VCaP (cell line): ENCODE measurements at regions not wholly inside any gene's neighbourhood (a gene's known extent, or its start where the extent isn't known, plus 50 kb on each side); places are given as distances from the start of the nearest gene placed in this dataset.

Source experiments
- H3K27ac ChIP-seq: fragments of 450-650 bp; 2 replicates; pipeline ENCODE4 v1.5.1; 2017
- TF ChIP-seq, protein P1 (sequence below): fragments of 450-650 bp; conservative IDR thresholded peaks from 2 replicates; pipeline ENCODE4 v1.5.1; 2017; ENCODE audit warnings: mild to moderate bottlenecking, moderate library complexity

DNA sequence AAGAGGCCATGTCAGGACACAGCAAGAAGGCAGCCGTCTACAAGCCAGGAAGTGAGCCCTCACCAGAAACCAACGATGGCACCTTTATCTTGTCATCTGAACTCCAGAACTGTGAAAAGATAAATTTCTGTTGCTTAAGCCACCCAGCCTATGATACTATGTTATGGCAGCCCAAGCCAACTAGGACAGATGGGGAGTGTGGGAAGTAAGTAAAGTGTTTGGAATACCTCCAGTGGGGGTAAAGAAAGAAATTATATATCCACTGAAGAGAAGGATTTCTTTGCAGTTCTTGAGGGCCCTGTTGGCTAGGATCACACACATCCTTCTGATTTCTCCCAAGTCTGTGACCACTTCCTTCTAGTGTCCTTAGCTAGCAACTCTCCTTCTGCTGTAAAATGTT, 384.4 kb downstream of the TNS3 start:
- no peak overlapping the region for H3K27ac ChIP-seq
- TF ChIP-seq, protein P1, sequence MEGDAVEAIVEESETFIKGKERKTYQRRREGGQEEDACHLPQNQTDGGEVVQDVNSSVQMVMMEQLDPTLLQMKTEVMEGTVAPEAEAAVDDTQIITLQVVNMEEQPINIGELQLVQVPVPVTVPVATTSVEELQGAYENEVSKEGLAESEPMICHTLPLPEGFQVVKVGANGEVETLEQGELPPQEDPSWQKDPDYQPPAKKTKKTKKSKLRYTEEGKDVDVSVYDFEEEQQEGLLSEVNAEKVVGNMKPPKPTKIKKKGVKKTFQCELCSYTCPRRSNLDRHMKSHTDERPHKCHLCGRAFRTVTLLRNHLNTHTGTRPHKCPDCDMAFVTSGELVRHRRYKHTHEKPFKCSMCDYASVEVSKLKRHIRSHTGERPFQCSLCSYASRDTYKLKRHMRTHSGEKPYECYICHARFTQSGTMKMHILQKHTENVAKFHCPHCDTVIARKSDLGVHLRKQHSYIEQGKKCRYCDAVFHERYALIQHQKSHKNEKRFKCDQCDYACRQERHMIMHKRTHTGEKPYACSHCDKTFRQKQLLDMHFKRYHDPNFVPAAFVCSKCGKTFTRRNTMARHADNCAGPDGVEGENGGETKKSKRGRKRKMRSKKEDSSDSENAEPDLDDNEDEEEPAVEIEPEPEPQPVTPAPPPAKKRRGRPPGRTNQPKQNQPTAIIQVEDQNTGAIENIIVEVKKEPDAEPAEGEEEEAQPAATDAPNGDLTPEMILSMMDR = no peak

DNA sequence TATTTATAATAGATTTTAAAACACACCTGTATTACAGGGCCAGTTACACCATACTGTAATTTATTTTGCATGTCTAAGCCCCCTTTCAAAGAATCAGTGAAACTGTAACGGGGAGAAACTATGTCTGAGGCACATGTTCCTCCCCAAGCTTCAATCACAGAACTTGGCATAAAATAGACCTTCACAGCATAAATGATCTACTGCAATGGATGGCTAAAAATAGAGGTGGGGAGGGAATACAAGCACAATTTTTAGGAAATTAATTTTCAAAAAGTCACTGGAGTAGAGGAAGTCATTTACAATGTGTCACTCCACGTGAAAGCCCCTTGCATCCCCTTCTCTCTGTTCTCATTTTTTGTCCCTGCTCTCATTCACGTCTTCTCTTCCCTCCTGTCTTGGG, 385.2 kb downstream of the TNS3 start:
- no peak overlapping the region for H3K27ac ChIP-seq
- TF ChIP-seq, protein P1 = no peak

DNA sequence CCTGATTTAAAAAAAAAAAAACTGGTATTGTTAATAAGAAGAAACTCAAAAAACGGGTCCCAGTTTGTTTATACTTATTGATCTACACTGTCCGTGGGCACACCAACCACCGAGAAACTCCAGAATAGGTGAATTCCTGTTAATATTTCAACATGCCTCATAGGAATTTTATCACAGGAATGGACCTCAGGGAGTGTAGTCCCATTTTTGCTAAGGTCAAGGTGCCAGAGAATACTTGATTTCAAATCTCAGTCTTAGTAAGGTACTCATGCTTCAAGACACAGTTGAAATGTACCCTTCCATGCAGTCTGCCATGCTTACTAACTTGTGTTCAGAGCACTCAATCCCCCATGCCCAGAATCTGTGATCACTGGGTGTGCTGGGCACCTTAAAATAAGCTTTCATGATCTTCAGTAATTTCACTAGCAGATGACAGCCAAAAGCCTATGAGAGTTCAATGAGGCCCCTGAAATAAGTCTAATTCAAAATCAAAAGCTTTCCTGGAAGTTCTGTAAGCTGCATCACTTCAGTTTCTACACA, 385.7 kb downstream of the TNS3 start:
- TF ChIP-seq, protein P1 = no peak

DNA sequence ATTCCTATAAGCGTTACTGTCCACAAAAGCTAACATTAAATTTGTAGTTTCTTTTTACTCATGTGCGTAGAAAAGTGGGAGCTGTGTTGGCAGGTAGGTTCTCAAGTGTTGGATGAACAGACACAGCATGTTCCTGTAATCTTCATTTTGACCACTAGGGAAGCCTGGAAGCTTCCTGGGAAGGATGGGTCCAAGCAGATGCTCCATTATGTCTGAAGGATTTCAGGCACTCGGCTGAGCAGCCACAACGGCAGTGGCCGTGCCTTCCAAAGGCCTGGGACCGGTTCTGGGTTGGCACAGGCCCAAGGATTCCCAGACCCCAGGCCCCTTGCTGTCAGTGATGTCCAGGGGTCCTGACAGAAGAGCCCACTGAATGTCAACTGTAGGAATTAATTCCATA, 386.3 kb downstream of the TNS3 start:
- TF ChIP-seq, protein P1 = no peak; the same call in 1 of the 2 replicates
- no peak overlapping the region; the same call in 1 of the 2 replicates for H3K27ac ChIP-seq

More for the DNA sequence above, 385.7 kb downstream of the TNS3 start:
- no peak overlapping the region for H3K27ac ChIP-seq

DNA sequence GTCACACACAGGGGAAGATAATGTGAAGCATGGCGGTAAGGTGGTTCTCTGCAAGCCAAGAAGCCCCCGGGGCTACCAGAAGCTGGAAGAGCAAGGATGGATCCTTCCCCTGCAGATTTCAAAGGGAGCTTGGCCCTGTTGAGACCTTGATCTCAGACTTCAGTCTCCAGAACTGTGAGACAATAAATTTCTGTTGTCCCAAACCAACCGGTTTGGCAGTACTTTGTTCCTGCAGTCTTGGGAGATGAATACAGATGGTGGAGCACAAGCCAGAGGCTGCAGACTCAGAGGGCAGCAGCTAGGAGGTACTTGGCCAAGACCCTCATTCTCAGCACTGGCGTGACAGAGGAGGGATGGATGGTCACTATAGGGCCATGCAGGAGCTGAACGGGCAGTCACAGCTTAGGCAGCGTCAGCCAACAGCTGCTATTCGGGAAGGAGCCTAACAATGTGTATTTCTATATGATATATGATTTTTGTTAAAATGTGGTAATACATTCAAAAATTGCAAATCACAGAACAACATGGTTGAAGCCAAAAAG, 387.3 kb downstream of the TNS3 start:
- TF ChIP-seq, protein P1 = no peak
- H3K27ac ChIP-seq = peak overlapping the region; percentile 48

DNA sequence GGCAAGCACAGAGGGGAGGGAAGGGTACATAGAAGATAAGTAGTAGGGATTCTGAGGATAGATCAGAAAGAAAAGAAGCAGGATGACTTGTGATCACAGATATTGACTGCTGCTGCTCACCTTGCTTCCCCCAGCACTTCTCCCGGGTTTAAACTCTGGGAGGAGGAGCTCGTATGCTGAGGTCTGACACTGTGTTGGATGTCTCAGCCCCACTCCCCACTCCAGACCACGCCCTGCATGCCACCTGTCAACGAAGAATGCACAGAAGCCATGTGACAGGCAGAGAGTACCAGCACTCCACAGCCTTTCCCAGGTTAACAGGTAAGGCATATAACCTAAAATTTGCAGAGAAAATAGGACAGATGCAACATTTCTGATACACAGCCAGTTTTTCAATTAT, 388.9 kb downstream of the TNS3 start:
- TF ChIP-seq, protein P1 = no peak
- H3K27ac ChIP-seq = no peak overlapping the region

- H3K27ac ChIP-seq = no peak overlapping the region
- TF ChIP-seq, protein P1 = no peak
Measured at GRCh38 chr7:47191876-47192291, 390.0 kb downstream of the TNS3 start.
